HCT116 (cell line): ENCODE measurements at regions not wholly inside any gene's neighbourhood (a gene's known extent, or its start where the extent isn't known, plus 50 kb on each side); places are given as distances from the start of the nearest gene placed in this dataset.

Experiments
- ATAC-seq: fragments of 200-7000 bp; cut with Tn5 transposase; 2 replicates; pipeline ENCODE4 v1.9.1; 2020; ENCODE audit warnings: mild to moderate bottlenecking, moderate library complexity
- BruUV-seq: library from RNA; stranded (reverse); fragments of 400-500 nt; replicated peaks from 2 replicates; lab custom pipeline; 2021; lab: Mats Ljungman, UMichigan
- CTCF ChIA-PET: fragments of 300-600 bp; sonication (Branson Sonifier 250); formaldehyde crosslinking; loops from one replicate; lab custom pipeline; 2021; ENCODE audit warnings: antibody characterized with exemption; lab: Charles Lee
- POLR2A ChIA-PET: fragments of 300-600, 350-600 bp; sonication (Branson Sonifier 250); formaldehyde crosslinking; loops from one replicate; lab custom pipeline; 2021; ENCODE audit warnings: antibody characterized with exemption; lab: Charles Lee
- RAD21 ChIA-PET, 2 experiments: fragments of 300-600 bp; sonication (Branson Sonifier 250); formaldehyde crosslinking; loops; one replicate each; lab custom pipeline; 2023; ENCODE audit warnings: low total read pairs in 2 of 2; ENCODE audit not compliant: uncharacterized antibody in 2 of 2, unreplicated experiment in 2 of 2, low non-redundant PET in 1 of 2; lab: Charles Lee
- DNase-seq: peaks from one replicate; pipeline ENCODE4 v3.0.0-alpha.2; 2010; ENCODE audit warnings: low read depth, low spot score
- H2AFZ ChIP-seq: fragments of 200-600 bp; shearing (Covaris generic), sonication (generic); 2 replicates; pipeline ENCODE4 v1.6.1; 2017; ENCODE audit warnings: low read depth, mixed run types, mixed read lengths, antibody characterized with exemption, low read length; ENCODE audit not compliant: poor library complexity, severe bottlenecking
- H3K27ac ChIP-seq: 2 replicates; pipeline ENCODE4 v1.5.1; 2012; ENCODE audit warnings: low read depth, low read length
- H3K27me3 ChIP-seq: fragments of 200-600 bp; sonication (generic); 2 replicates; pipeline ENCODE4 v1.6.1; 2016; ENCODE audit warnings: mixed run types, low read length, mixed read lengths; ENCODE audit not compliant: insufficient read depth
- H3K36me3 ChIP-seq, 2 experiments: fragments of 200-500 bp in 1 of 2; fragments of 200-600 bp in 1 of 2; sonication (Bioruptor generic) in 1 of 2; sonication (generic) in 1 of 2; 2 replicates each; pipeline versions ENCODE4 v1.5.1 to v1.6.1; 2014 to 2016; ENCODE audit warnings: low read length in 2 of 2, inconsistent platforms in 1 of 2, mixed read lengths in 1 of 2, mixed run types in 1 of 2; ENCODE audit not compliant: insufficient read depth in 2 of 2, control insufficient read depth in 1 of 2
- H3K4me1 ChIP-seq, 2 experiments: fragments of 200-600 bp in 1 of 2; sonication (generic) in 1 of 2; 2 replicates each; pipeline versions ENCODE4 v1.5.1 to v1.6.1; 2012 to 2017; ENCODE audit warnings: low read length in 2 of 2, inconsistent platforms in 1 of 2, mild to moderate bottlenecking in 1 of 2, mixed read lengths in 1 of 2, mixed run types in 1 of 2, moderate library complexity in 1 of 2; ENCODE audit not compliant: insufficient read depth in 2 of 2, control insufficient read depth in 1 of 2
- H3K4me2 ChIP-seq: fragments of 200-600 bp; sonication (generic); 2 replicates; pipeline ENCODE4 v1.6.1; 2017; ENCODE audit warnings: mixed run types, low read length, mixed read lengths
- H3K4me3 ChIP-seq, 2 experiments: fragments of 200-600 bp in 1 of 2; sonication (generic) in 1 of 2; replicated peaks in 1 of 2; 2 replicates each; pipeline ENCODE4 v1.5.1; 2011 to 2016; ENCODE audit warnings: low read length in 2 of 2, control low read depth in 1 of 2, low read depth in 1 of 2, mild to moderate bottlenecking in 1 of 2, mixed read lengths in 1 of 2, mixed run types in 1 of 2
- H3K79me2 ChIP-seq: fragments of 200-600 bp; sonication (generic); 2 replicates; pipeline ENCODE4 v1.6.1; 2017; ENCODE audit warnings: mild to moderate bottlenecking, mixed run types, low read length, moderate library complexity, mixed read lengths; ENCODE audit not compliant: insufficient read depth
- H3K9ac ChIP-seq: fragments of 200-600 bp; sonication (generic); 2 replicates; pipeline ENCODE4 v1.6.1; 2016; ENCODE audit warnings: low read length, mixed read lengths
- H3K9me2 ChIP-seq: fragments of 200-600 bp; sonication (generic), shearing (Covaris generic); 2 replicates; pipeline ENCODE4 v1.6.1; 2017; ENCODE audit warnings: mixed run types, mild to moderate bottlenecking, moderate library complexity; ENCODE audit not compliant: insufficient read depth
- H3K9me3 ChIP-seq, 2 experiments: fragments of 200-500 bp in 1 of 2; fragments of 200-600 bp in 1 of 2; sonication (Bioruptor generic) in 1 of 2; sonication (generic) in 1 of 2; 2 replicates each; pipeline ENCODE4 v1.6.1; 2014 to 2017; ENCODE audit warnings: low read length in 2 of 2, mixed read lengths in 2 of 2, inconsistent platforms in 1 of 2, low read depth in 1 of 2, mild to moderate bottlenecking in 1 of 2, mixed run types in 1 of 2, moderate library complexity in 1 of 2; ENCODE audit not compliant: control insufficient read depth in 1 of 2, insufficient read depth in 1 of 2
- H4K20me1 ChIP-seq: fragments of 200-600 bp; sonication (generic), shearing (Covaris generic); 2 replicates; pipeline ENCODE4 v1.6.1; 2017; ENCODE audit warnings: mixed run types, mild to moderate bottlenecking, moderate library complexity; ENCODE audit not compliant: insufficient read depth
- CBX3 ChIP-seq: IDR thresholded peaks from 2 replicates; pipeline ENCODE4 v1.6.1; 2012; ENCODE audit warnings: low read depth
- CEBPB ChIP-seq: IDR thresholded peaks from 2 replicates; pipeline ENCODE4 v1.6.1; 2012; ENCODE audit warnings: low read depth
- EGR1 ChIP-seq: IDR thresholded peaks from 2 replicates; pipeline ENCODE4 v1.6.1; 2012; ENCODE audit warnings: low read depth
- EZH2 ChIP-seq: fragments of 200-600 bp; sonication (generic); IDR thresholded peaks from 2 replicates; pipeline ENCODE4 v1.6.1; 2017; ENCODE audit warnings: antibody characterized with exemption, mixed run types
- FOSL1 ChIP-seq: IDR thresholded peaks from 2 replicates; pipeline ENCODE4 v1.6.1; 2012; ENCODE audit warnings: low read depth
- JUND ChIP-seq: IDR thresholded peaks from 2 replicates; pipeline ENCODE4 v1.6.1; 2012
- RAD21 ChIP-seq: IDR thresholded peaks from 2 replicates; pipeline ENCODE4 v1.6.1; 2012; ENCODE audit warnings: low read depth, mild to moderate bottlenecking
- SIN3A ChIP-seq: IDR thresholded peaks from 2 replicates; pipeline ENCODE4 v1.6.1; 2012; ENCODE audit warnings: low read depth
- SRF ChIP-seq: IDR thresholded peaks from 2 replicates; pipeline ENCODE4 v1.6.1; 2012; ENCODE audit warnings: low read depth
- TCF7L2 ChIP-seq: IDR thresholded peaks from 2 replicates; pipeline ENCODE4 v1.7.0; 2011; ENCODE audit warnings: borderline replicate concordance, inconsistent platforms; ENCODE audit not compliant: insufficient read depth, insufficient read length; ENCODE audit errors: extremely low read depth
- YY1 ChIP-seq: IDR thresholded peaks from 2 replicates; pipeline ENCODE4 v1.6.1; 2011; ENCODE audit warnings: low read length, low read depth, moderate library complexity, mild to moderate bottlenecking; ENCODE audit not compliant: insufficient replicate concordance; ENCODE audit errors: extremely low read depth
- ZNF274 ChIP-seq: fragments of 200-500 bp; sonication (Bioruptor generic); IDR thresholded peaks from 2 replicates; pipeline ENCODE4 v1.6.1; 2014; ENCODE audit warnings: mild to moderate bottlenecking, low read depth, low read length, inconsistent platforms
- intact Hi-C: fragments of 100-400 bp; cut with micrococcal nuclease; formaldehyde crosslinking; loops from 2 replicates; pipeline ENCODE4 v1.10.0; 2022
- TF ChIP-seq, protein P1 (sequence below): IDR thresholded peaks from 2 replicates; pipeline ENCODE4 v1.6.1; 2012
- TF ChIP-seq, protein P2 (sequence below), 3 experiments: fragments of 200-600 bp in 1 of 3; sonication (generic) in 1 of 3; IDR thresholded peaks in 2 of 3; conservative IDR thresholded peaks in 1 of 3; 2 replicates each; pipeline ENCODE4 v1.5.1; 2012 to 2017; ENCODE audit warnings: low read depth in 2 of 3, low read length in 2 of 3, antibody characterized with exemption in 1 of 3, borderline replicate concordance in 1 of 3, control low read depth in 1 of 3, mild to moderate bottlenecking in 1 of 3, mixed read lengths in 1 of 3, mixed run types in 1 of 3, moderate library complexity in 1 of 3; ENCODE audit not compliant: insufficient read depth in 1 of 3

DNA sequence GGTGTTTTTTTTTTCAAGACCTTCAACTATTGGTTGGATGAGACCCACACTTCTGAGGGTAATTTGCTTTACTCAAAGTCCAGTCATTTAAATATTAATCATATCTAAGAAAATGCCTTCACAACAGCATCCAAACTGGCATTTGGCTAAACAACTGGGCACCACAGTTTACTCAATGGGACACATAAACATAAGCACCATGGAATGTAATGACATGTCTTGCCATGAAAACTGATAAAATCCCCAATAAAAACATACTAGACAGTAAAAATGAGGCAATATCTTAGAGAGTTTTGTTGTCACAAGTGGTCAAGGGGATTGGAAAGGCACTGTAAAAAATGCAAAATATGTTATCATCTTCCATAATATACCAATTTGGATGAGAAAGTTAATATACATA is 838.8 kb upstream of the ADAMTS5 start:
- TF ChIP-seq, protein P1, sequence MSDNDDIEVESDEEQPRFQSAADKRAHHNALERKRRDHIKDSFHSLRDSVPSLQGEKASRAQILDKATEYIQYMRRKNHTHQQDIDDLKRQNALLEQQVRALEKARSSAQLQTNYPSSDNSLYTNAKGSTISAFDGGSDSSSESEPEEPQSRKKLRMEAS, result no peak
- TF ChIP-seq ZNF274 (no peak), CEBPB (no peak), TCF7L2 (no peak), YY1 (no peak), SRF (no peak), EZH2 (no peak), EGR1 (no peak), CBX3 (no peak), RAD21 (no peak), FOSL1 (no peak), JUND (no peak), SIN3A (no peak)
- TF ChIP-seq, protein P2, sequence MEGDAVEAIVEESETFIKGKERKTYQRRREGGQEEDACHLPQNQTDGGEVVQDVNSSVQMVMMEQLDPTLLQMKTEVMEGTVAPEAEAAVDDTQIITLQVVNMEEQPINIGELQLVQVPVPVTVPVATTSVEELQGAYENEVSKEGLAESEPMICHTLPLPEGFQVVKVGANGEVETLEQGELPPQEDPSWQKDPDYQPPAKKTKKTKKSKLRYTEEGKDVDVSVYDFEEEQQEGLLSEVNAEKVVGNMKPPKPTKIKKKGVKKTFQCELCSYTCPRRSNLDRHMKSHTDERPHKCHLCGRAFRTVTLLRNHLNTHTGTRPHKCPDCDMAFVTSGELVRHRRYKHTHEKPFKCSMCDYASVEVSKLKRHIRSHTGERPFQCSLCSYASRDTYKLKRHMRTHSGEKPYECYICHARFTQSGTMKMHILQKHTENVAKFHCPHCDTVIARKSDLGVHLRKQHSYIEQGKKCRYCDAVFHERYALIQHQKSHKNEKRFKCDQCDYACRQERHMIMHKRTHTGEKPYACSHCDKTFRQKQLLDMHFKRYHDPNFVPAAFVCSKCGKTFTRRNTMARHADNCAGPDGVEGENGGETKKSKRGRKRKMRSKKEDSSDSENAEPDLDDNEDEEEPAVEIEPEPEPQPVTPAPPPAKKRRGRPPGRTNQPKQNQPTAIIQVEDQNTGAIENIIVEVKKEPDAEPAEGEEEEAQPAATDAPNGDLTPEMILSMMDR (IDR thresholded peaks at IDR 0.05 in 2 of 3, conservative IDR thresholded peaks at IDR 0.05 in 1 of 3; ENCODE audit: borderline replicate concordance in 1 of 3, insufficient read depth in 1 of 3, low read depth in 2 of 3, low read length in 2 of 3), result no peak
- TF ChIP-seq, all 23 proteins: peak for 0
- peaks cover 4 to 32% of the 10 kb centered on the region in 2 experiments; a peak in 2 of 4 replicates for H3K9me3 ChIP-seq
- no peak for DNase-seq
- no peaks in the 10 kb centered on the region for H3K36me3 ChIP-seq
- H2AFZ ChIP-seq, result no peak overlapping the region
- ChIA-PET CTCF (no interaction called here), RAD21 (no interaction called here), POLR2A (no interaction called here)
- H3K4me1 ChIP-seq, result no peaks in the 10 kb centered on the region
- H3K4me3 ChIP-seq, result no peak overlapping the region
- intact Hi-C loops, result no loop called here
- BruUV-seq, result no TSS peak
- no peaks in the 10 kb centered on the region for H4K20me1 ChIP-seq
- no peaks in the 10 kb centered on the region for H3K9me2 ChIP-seq
- no peak for ATAC-seq
- H3K27me3 ChIP-seq, result no peaks in the 10 kb centered on the region
- no peak overlapping the region for H3K9ac ChIP-seq
- H3K27ac ChIP-seq, result no peak overlapping the region
- H3K4me2 ChIP-seq, result no peak overlapping the region
- no peaks in the 10 kb centered on the region for H3K79me2 ChIP-seq
